ENCODE measurements at regions not wholly inside any gene's neighbourhood (a gene's known extent, or its start where the extent isn't known, plus 50 kb on each side); places are given as distances from the start of the nearest gene placed in this dataset.

- TF ChIP-seq CTCF (IDR thresholded peaks at IDR 0.05 in 2 of 3, conservative IDR thresholded peaks at IDR 0.05 in 1 of 3; ENCODE audit: control insufficient read depth in 2 of 3, extremely low read depth in 1 of 3, insufficient read depth in 1 of 3, low read depth in 3 of 3, low read length in 3 of 3), result no peak
- no peak for TF ChIP-seq BCLAF1 (IDR thresholded peaks at IDR 0.05)
- TF ChIP-seq GABPA (IDR thresholded peaks at IDR 0.05; ENCODE audit: low read depth), result no peak
These were observed 137.3 kb downstream of the WIF1 start for GRCh38 chr12:64983771-64984278.
